HT1080 (cell line): ENCODE measurements at regions not wholly inside any gene's neighbourhood (a gene's known extent, or its start where the extent isn't known, plus 50 kb on each side); places are given as distances from the start of the nearest gene placed in this dataset.

Experiments
- DNase-seq: peaks from one replicate; pipeline ENCODE4 v3.0.0-alpha.2; 2015; ENCODE audit warnings: low read depth

- no peak for DNase-seq
Observed at GRCh38 chr11:134468081-134468668, 56.1 kb upstream of the B3GAT1 start.

GRCh38 chr11:134466610-134467567 is 54.8 kb upstream of the B3GAT1 start:
- DNase-seq = no peak

- no peak for DNase-seq
Observed at GRCh38 chr11:134466156-134466555, 54.1 kb upstream of the B3GAT1 start.

GRCh38 chr11:134464981-134465730 is 53.1 kb upstream of the B3GAT1 start:
- DNase-seq = no peak

- DNase-seq = no peak
Observed at GRCh38 chr11:134464196-134464595, 52.2 kb upstream of the B3GAT1 start.

- DNase-seq = no peak
Observed at GRCh38 chr11:134463716-134464115, 51.7 kb upstream of the B3GAT1 start.
